ENCODE measurements at regions not wholly inside any gene's neighbourhood (a gene's known extent, or its start where the extent isn't known, plus 50 kb on each side); places are given as distances from the start of the nearest gene placed in this dataset.

- peak; percentile 35 to 59 for DNase-seq
Observed at GRCh38 chr5:124841829-124842712, 95.6 kb upstream of the ZNF608 start.

GRCh38 chr5:124842725-124843595 lies 96.5 kb upstream of the ZNF608 start:
- no peak for DNase-seq

GRCh38 chr5:124843596-124843899 lies 97.1 kb upstream of the ZNF608 start:
- peak; percentile 18 to 33 for DNase-seq

- DNase-seq, result peak; percentile 28 to 32
Observed at GRCh38 chr5:124844371-124844920, 98.0 kb upstream of the ZNF608 start.

GRCh38 chr5:124847907-124848306 lies 101.5 kb upstream of the ZNF608 start:
- DNase-seq, result no peak

GRCh38 chr5:124849774-124850173 lies 103.3 kb upstream of the ZNF608 start:
- no peak for DNase-seq

GRCh38 chr5:124856726-124857125 lies 110.3 kb upstream of the ZNF608 start:
- DNase-seq, result no peak

- DNase-seq, result peak; percentile 76 to 86
Observed at GRCh38 chr5:124858612-124859011, 112.2 kb upstream of the ZNF608 start.

- DNase-seq, result peak; percentile 68 to 79
Observed at GRCh38 chr5:124859027-124859426, 112.6 kb upstream of the ZNF608 start.

GRCh38 chr5:124859556-124860290 lies 113.3 kb upstream of the ZNF608 start:
- DNase-seq, result peak; percentile 24 to 33

- no peak for DNase-seq
Observed at GRCh38 chr5:124860291-124860655, 113.8 kb upstream of the ZNF608 start.

- no peak for DNase-seq
Observed at GRCh38 chr5:124865066-124865465, 118.6 kb upstream of the ZNF608 start.

- no peak for DNase-seq
Observed at GRCh38 chr5:124865603-124866354, 119.3 kb upstream of the ZNF608 start.

- DNase-seq, result no peak
Observed at GRCh38 chr5:124866355-124867136, 120.1 kb upstream of the ZNF608 start.

GRCh38 chr5:124867137-124867704 lies 120.8 kb upstream of the ZNF608 start:
- no peak for DNase-seq

GRCh38 chr5:124868676-124869075 lies 122.2 kb upstream of the ZNF608 start:
- no peak for DNase-seq

GRCh38 chr5:124869426-124870033 lies 123.1 kb upstream of the ZNF608 start:
- no peak for DNase-seq

GRCh38 chr5:124870070-124870469 lies 123.6 kb upstream of the ZNF608 start:
- no peak for DNase-seq

GRCh38 chr5:124871303-124871702 lies 124.9 kb upstream of the ZNF608 start:
- DNase-seq, result no peak

GRCh38 chr5:124872086-124872485 lies 125.6 kb upstream of the ZNF608 start:
- DNase-seq, result no peak
